ENCODE measurements at regions not wholly inside any gene's neighbourhood (a gene's known extent, or its start where the extent isn't known, plus 50 kb on each side); places are given as distances from the start of the nearest gene placed in this dataset.

DNA sequence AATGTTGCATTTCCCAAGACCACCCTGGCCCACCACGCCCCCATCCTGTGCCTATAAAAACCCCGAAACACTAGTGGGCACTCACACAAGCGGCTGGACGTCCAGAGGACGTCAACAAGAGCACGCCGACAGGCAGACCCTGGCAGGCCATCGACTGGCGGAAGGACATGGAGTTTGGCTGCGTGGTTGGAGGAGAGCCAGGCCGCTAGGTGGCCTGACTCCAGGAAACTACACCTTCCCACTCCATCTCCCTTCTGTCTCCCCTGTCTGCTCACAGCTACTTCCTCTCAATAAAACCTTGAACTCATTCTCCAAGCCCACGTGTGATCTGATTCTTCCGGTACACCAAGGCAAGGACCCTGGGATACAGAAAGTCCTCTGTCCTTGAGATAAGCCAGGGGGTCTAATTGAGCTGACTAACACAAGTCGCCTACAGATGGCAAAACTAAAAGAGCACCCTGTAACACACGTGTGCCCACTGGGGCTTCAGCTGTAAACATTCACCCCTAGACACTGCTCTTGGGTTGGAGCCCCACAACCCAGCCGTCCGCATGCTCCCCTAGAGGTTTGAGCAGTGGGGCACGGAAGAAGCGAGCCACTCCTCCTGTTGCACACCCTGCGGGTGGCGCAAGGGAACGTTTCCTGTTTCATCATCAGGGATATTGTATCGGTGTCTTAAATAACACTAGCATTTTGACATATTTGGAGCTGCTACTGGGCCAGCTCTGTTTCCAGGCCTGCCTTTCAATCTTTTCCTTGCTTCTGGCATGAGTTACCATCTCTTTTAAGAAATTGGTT is 54.5 kb upstream of the TAF11L2 start:
- no peak for TF ChIP-seq CTCF (IDR thresholded peaks at IDR 0.05)
- TF ChIP-seq POLR2A (IDR thresholded peaks at IDR 0.05), result no peak
